OCI-LY7 (cell line): ENCODE measurements at regions not wholly inside any gene's neighbourhood (a gene's known extent, or its start where the extent isn't known, plus 50 kb on each side); places are given as distances from the start of the nearest gene placed in this dataset.

ENCODE experiments used
- BruUV-seq: library from RNA; stranded (reverse); fragments of 400-500 nt; replicated peaks from 2 replicates; lab custom pipeline; 2021; lab: Mats Ljungman, UMichigan
- CTCF ChIA-PET: fragments of 300-600 bp; sonication (Branson Sonifier 250); formaldehyde crosslinking; loops from one replicate; lab custom pipeline; 2022; ENCODE audit warnings: antibody characterized with exemption; ENCODE audit not compliant: unreplicated experiment; lab: Charles Lee
- POLR2A ChIA-PET: fragments of 300-600 bp; sonication (Branson Sonifier 250); formaldehyde crosslinking; loops from one replicate; lab custom pipeline; 2022; ENCODE audit warnings: antibody characterized with exemption; lab: Charles Lee
- DNase-seq: peaks from one replicate; pipeline ENCODE4 v3.0.0-alpha.2; 2015; ENCODE audit warnings: low spot score
- H2AFZ ChIP-seq: fragments of 200-600 bp; sonication (generic), shearing (Covaris generic); 2 replicates; pipeline ENCODE4 v1.6.1; 2014; ENCODE audit warnings: mild to moderate bottlenecking, antibody characterized with exemption, low read length, moderate library complexity
- H3K27ac ChIP-seq: fragments of 200-600 bp; sonication (generic); 2 replicates; pipeline ENCODE4 v1.5.1; 2014; ENCODE audit warnings: mixed run types, low read depth, mild to moderate bottlenecking, moderate library complexity, low read length, inconsistent platforms; ENCODE audit not compliant: poor library complexity, severe bottlenecking
- H3K36me3 ChIP-seq: fragments of 200-600 bp; sonication (generic); 2 replicates; pipeline ENCODE4 v1.6.1; 2014; ENCODE audit warnings: mild to moderate bottlenecking, antibody characterized with exemption, low read length, moderate library complexity, mixed read lengths; ENCODE audit not compliant: insufficient read depth
- H3K4me1 ChIP-seq: fragments of 200-600 bp; sonication (generic); 2 replicates; pipeline ENCODE4 v1.5.1; 2014; ENCODE audit warnings: mild to moderate bottlenecking, low read length; ENCODE audit not compliant: insufficient read depth, poor library complexity, severe bottlenecking
- H3K4me2 ChIP-seq: fragments of 200-600 bp; sonication (generic); 2 replicates; pipeline ENCODE4 v1.6.1; 2014; ENCODE audit warnings: mild to moderate bottlenecking, low read length
- H3K4me3 ChIP-seq: fragments of 200-600 bp; sonication (generic); 2 replicates; pipeline ENCODE4 v1.5.1; 2014; ENCODE audit warnings: mild to moderate bottlenecking, low read depth, low read length; ENCODE audit not compliant: poor library complexity, severe bottlenecking
- H3K79me2 ChIP-seq: fragments of 200-600 bp; sonication (generic); 2 replicates; pipeline ENCODE4 v1.6.1; 2016; ENCODE audit warnings: low read depth, mild to moderate bottlenecking, low read length, moderate library complexity, mixed read lengths; ENCODE audit not compliant: insufficient read depth
- H3K9me2 ChIP-seq: fragments of 200-600 bp; sonication (generic); 2 replicates; pipeline ENCODE4 v1.6.1; 2016; ENCODE audit warnings: mild to moderate bottlenecking, low read length, mixed read lengths; ENCODE audit not compliant: insufficient read depth
- H3K9me3 ChIP-seq: fragments of 200-600 bp; sonication (generic); 2 replicates; pipeline ENCODE4 v1.6.1; 2014; ENCODE audit warnings: mild to moderate bottlenecking, mixed run types, low read length, mixed read lengths
- H4K20me1 ChIP-seq: fragments of 200-600 bp; sonication (generic); 2 replicates; pipeline ENCODE4 v1.6.1; 2014; ENCODE audit warnings: mild to moderate bottlenecking, antibody characterized with exemption, low read length, moderate library complexity, mixed read lengths; ENCODE audit not compliant: insufficient read depth
- EZH2phosphoT487 ChIP-seq: fragments of 200-600 bp; sonication (generic); IDR thresholded peaks from 2 replicates; pipeline ENCODE4 v1.6.1; 2018; ENCODE audit warnings: low read depth, borderline replicate concordance, mild to moderate bottlenecking, mixed run types, antibody characterized with exemption, low read length, moderate library complexity, mixed read lengths
- intact Hi-C: fragments of 100-400 bp; cut with micrococcal nuclease; formaldehyde crosslinking; loops from one replicate; pipeline ENCODE4 v1.10.0; 2022; ENCODE audit not compliant: unreplicated experiment
- TF ChIP-seq, protein P1 (sequence below): fragments of 200-600 bp; sonication (generic); conservative IDR thresholded peaks from 2 replicates; pipeline ENCODE4 v1.5.1; 2014; ENCODE audit warnings: mild to moderate bottlenecking, antibody characterized with exemption, low read length, moderate library complexity, mixed read lengths

DNA sequence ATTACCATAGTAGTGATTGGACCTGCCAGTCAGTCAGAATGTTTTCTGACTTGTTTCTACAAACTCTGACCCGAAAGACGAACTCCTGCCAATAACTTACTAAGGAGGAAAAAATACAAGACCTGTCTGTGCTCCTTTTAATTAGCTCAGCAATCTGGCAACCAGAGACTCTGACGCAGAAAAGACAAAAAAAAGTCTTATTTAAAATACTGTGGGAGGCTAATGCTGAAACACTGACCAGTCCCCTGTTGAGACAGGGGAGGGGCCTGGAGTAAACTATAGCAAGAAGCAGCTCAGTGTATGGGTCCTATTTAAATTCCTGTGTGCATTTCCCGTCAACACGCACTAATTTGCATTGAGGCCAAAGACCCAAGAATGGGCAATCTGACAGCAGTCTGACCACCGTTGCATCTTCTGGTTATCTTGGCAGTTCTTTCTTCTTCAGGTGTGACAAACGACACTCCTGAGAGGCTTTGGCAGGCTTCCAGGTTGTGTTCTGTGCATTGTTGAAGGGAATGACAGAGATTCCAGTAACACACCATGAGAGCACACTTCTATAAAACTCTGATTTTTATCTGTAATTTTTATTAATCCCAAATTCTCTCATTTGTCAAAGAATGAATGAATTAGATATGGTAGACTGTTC is 1114.3 kb downstream of the IGSF11 start:
- Histone ChIP-seq H3K27ac (no peak overlapping the region), H3K9me2 (no peaks in the 10 kb centered on the region), H3K4me3 (no peak overlapping the region), H3K9me3 (no peaks in the 10 kb centered on the region), H3K79me2 (no peaks in the 10 kb centered on the region), H3K36me3 (no peaks in the 10 kb centered on the region), H2AFZ (no peak overlapping the region), H4K20me1 (no peaks in the 10 kb centered on the region), H3K4me1 (no peaks in the 10 kb centered on the region), H3K4me2 (no peak overlapping the region)
- DNase-seq: no peak
- no peak for TF ChIP-seq EZH2phosphoT487
- TF ChIP-seq, protein P1, sequence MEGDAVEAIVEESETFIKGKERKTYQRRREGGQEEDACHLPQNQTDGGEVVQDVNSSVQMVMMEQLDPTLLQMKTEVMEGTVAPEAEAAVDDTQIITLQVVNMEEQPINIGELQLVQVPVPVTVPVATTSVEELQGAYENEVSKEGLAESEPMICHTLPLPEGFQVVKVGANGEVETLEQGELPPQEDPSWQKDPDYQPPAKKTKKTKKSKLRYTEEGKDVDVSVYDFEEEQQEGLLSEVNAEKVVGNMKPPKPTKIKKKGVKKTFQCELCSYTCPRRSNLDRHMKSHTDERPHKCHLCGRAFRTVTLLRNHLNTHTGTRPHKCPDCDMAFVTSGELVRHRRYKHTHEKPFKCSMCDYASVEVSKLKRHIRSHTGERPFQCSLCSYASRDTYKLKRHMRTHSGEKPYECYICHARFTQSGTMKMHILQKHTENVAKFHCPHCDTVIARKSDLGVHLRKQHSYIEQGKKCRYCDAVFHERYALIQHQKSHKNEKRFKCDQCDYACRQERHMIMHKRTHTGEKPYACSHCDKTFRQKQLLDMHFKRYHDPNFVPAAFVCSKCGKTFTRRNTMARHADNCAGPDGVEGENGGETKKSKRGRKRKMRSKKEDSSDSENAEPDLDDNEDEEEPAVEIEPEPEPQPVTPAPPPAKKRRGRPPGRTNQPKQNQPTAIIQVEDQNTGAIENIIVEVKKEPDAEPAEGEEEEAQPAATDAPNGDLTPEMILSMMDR: no peak
- ChIA-PET POLR2A (no interaction called here), CTCF (no interaction called here)
- no TSS peak for BruUV-seq
- intact Hi-C loops: no loop called here

GRCh38 chr3:117921411-117921810 is 1113.2 kb downstream of the IGSF11 start:
- H3K4me3 ChIP-seq: no peak overlapping the region
- ChIA-PET CTCF (no interaction called here), POLR2A (interaction anchor here (0.5 to 1.6 kb wide), 3 partner anchors 14 to 53 kb away, joined by 4 to 6 read pairs (median 4); no protein-coding TSS in a partner anchor)
- no TSS peak for BruUV-seq
- H3K27ac ChIP-seq: no peak overlapping the region
- TF ChIP-seq EZH2phosphoT487: no peak
- TF ChIP-seq, protein P1: no peak
- no peaks in the 10 kb centered on the region for H3K36me3 ChIP-seq
- DNase-seq: no peak
- H3K9me2 ChIP-seq: no peaks in the 10 kb centered on the region
- H4K20me1 ChIP-seq: no peaks in the 10 kb centered on the region
- H3K4me2 ChIP-seq: no peak overlapping the region
- no peaks in the 10 kb centered on the region for H3K9me3 ChIP-seq
- H3K79me2 ChIP-seq: no peaks in the 10 kb centered on the region
- H3K4me1 ChIP-seq: no peaks in the 10 kb centered on the region
- intact Hi-C loops: no loop called here
- no peak overlapping the region for H2AFZ ChIP-seq

GRCh38 chr3:117922039-117922438 is 1112.6 kb downstream of the IGSF11 start:
- Histone ChIP-seq H2AFZ (no peak overlapping the region), H3K4me3 (no peak overlapping the region), H4K20me1 (no peaks in the 10 kb centered on the region), H3K4me1 (no peaks in the 10 kb centered on the region), H3K79me2 (no peaks in the 10 kb centered on the region), H3K9me3 (no peaks in the 10 kb centered on the region), H3K27ac (no peak overlapping the region), H3K36me3 (no peaks in the 10 kb centered on the region), H3K9me2 (no peaks in the 10 kb centered on the region), H3K4me2 (no peak overlapping the region)
- TF ChIP-seq EZH2phosphoT487: no peak
- TF ChIP-seq, protein P1: no peak
- intact Hi-C loops: no loop called here
- ChIA-PET CTCF (no interaction called here), POLR2A (interaction anchor here (0.7 to 1.6 kb wide), 4 partner anchors 12 to 64 kb away, joined by 3 to 4 read pairs (median 4); no protein-coding TSS in a partner anchor)
- DNase-seq: no peak
- BruUV-seq: no TSS peak
